BLaER1 (cell line): ENCODE measurements at regions not wholly inside any gene's neighbourhood (a gene's known extent, or its start where the extent isn't known, plus 50 kb on each side); places are given as distances from the start of the nearest gene placed in this dataset.

Experiments
- H3K27ac ChIP-seq: shearing (Covaris generic); formaldehyde crosslinking; 2 replicates; pipeline ENCODE4 v1.8.1; 2022
- H3K27me3 ChIP-seq: shearing (Covaris generic); formaldehyde crosslinking; 2 replicates; pipeline ENCODE4 v1.8.1; 2022
- H3K36me3 ChIP-seq: shearing (Covaris generic); formaldehyde crosslinking; 2 replicates; pipeline ENCODE4 v1.8.1; 2022
- H3K4me1 ChIP-seq: shearing (Covaris generic); formaldehyde crosslinking; 2 replicates; pipeline ENCODE4 v1.8.1; 2022
- H3K4me2 ChIP-seq: shearing (Covaris generic); formaldehyde crosslinking; 2 replicates; pipeline ENCODE4 v1.8.1; 2022
- H3K4me3 ChIP-seq: shearing (Covaris generic); formaldehyde crosslinking; 2 replicates; pipeline ENCODE4 v1.8.1; 2022
- H3K9ac ChIP-seq: shearing (Covaris generic); formaldehyde crosslinking; 2 replicates; pipeline ENCODE4 v1.8.1; 2022
- H3K9me3 ChIP-seq: shearing (Covaris generic); formaldehyde crosslinking; 2 replicates; pipeline ENCODE4 v1.8.1; 2022
- H4K20me1 ChIP-seq: shearing (Covaris generic); formaldehyde crosslinking; 2 replicates; pipeline ENCODE4 v1.8.1; 2022
- Cebpa-rat ChIP-seq: shearing (Covaris generic); IDR thresholded peaks from 2 replicates; pipeline ENCODE4 v1.8.1; 2022

DNA sequence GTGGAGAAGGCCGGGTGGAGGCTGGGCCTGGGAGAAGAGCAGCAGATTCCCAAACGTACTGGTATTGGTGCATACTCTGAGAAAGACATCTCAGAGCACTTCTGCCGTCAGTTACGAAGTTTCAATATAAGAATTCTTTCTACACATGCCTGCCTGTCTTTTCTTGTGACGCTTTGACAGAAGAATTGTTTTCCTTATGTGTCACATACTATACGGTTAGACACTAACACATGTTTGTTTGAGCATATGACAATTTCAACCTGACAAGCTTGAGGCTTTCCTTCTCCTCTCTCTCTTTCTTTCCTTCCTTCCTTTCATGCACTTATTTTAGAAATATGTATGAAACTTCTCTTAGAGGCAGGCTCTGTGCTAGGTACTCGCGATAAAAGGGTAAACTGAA is 360.0 kb downstream of the QKI start:
- Histone ChIP-seq H3K27me3 (no peaks in the 10 kb centered on the region), H3K4me1 (no peaks in the 10 kb centered on the region), H3K9me3 (no peaks in the 10 kb centered on the region), H4K20me1 (no peaks in the 10 kb centered on the region), H3K9ac (no peak overlapping the region), H3K36me3 (no peaks in the 10 kb centered on the region), H3K27ac (no peak overlapping the region), H3K4me2 (no peak overlapping the region), H3K4me3 (no peak overlapping the region)
- TF ChIP-seq Cebpa-rat, result no peak

DNA sequence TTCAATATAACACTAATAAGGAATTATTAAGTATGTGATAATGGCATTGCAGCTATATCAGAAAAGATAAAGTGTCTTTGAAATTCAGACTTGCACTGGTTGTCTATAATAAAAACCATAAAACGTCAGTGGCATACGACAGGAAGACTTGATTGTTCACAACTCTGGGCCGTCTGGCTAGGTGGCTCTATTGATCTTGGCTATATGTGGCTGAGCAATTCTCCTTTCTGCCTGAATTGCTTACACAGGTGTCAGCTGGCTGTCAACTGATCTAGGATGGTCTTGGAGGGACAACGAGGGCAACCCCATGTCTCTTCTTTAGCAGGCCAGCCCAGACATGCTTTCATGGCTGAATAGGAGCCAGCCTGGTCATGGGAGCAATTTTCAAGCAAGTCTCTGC is 359.1 kb downstream of the QKI start:
- H3K4me2 ChIP-seq, result no peak overlapping the region
- no peak for TF ChIP-seq Cebpa-rat
- H3K4me3 ChIP-seq, result no peak overlapping the region
- no peaks in the 10 kb centered on the region for H3K4me1 ChIP-seq
- no peak overlapping the region for H3K9ac ChIP-seq
- no peaks in the 10 kb centered on the region for H3K36me3 ChIP-seq
- no peak overlapping the region for H3K27ac ChIP-seq
- no peaks in the 10 kb centered on the region for H3K27me3 ChIP-seq
- no peaks in the 10 kb centered on the region for H3K9me3 ChIP-seq
- no peaks in the 10 kb centered on the region for H4K20me1 ChIP-seq

DNA sequence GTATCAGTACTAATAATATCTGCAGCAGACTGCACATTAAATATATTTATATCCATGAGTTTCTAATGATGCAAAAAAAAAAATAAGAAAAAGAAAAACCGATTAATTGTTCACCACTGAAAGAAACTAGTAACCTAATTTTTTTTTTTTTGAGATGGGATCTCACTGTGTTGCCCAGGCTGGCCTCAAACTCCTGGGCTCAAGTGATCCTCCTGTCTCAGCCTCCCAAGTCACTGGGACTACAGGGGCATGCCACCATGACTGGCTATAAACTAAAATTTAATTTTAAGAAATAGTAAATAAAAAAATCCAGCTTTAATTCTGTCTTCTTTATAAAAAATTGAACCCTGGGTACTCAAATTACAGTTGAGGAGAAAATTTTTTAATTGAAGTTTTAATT is 358.2 kb downstream of the QKI start:
- Histone ChIP-seq H3K9ac (no peak overlapping the region), H3K4me2 (no peak overlapping the region), H3K27ac (no peak overlapping the region), H3K27me3 (no peaks in the 10 kb centered on the region), H4K20me1 (no peaks in the 10 kb centered on the region), H3K9me3 (no peaks in the 10 kb centered on the region), H3K36me3 (no peaks in the 10 kb centered on the region), H3K4me3 (no peak overlapping the region), H3K4me1 (no peaks in the 10 kb centered on the region)
- no peak for TF ChIP-seq Cebpa-rat

DNA sequence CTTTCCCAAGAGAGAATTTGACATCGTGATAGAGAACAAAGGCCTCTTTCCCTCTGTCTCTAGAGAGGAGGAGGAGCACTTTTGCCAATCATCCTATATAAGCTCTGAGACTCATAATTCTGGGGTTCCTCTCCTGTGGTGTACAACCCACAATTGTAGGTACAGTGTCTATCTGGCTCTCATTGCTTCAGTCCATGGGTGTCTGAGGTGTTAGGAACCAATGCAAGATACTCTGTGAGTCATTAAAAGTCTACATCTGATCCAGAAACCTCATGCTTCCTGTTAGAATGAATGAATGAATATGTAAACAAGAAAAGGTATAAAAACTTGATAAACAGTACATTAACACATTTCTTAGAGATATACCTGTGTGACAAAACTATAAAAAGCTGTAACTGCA is 356.7 kb downstream of the QKI start:
- H3K4me3 ChIP-seq, result no peak overlapping the region
- no peak for TF ChIP-seq Cebpa-rat
- no peak overlapping the region for H3K9ac ChIP-seq
- no peak overlapping the region for H3K4me2 ChIP-seq
- no peaks in the 10 kb centered on the region for H3K4me1 ChIP-seq
- no peaks in the 10 kb centered on the region for H3K36me3 ChIP-seq
- H3K27me3 ChIP-seq, result no peaks in the 10 kb centered on the region
- no peak overlapping the region for H3K27ac ChIP-seq
- no peaks in the 10 kb centered on the region for H4K20me1 ChIP-seq
- H3K9me3 ChIP-seq, result no peaks in the 10 kb centered on the region

DNA sequence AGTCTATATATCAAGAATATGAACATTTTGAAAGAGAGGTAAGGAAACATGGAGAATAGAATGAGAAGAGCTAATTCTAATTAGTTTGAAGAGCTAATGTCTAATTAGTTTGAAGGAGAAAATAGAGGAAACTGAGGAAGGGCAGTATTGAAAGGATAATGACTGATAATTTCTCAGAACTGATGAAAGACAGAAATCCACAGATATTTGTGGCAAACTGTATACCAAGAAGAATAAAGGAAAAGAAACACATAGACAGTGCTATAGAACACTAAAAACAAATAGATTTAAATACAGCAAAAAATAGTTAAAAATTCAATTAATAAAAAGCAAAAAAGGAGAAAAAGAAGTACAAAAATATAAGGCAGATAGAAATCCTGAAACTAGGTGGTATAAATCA is 354.4 kb downstream of the QKI start:
- TF ChIP-seq Cebpa-rat, result no peak
- H3K4me3 ChIP-seq, result no peak overlapping the region
- H3K4me1 ChIP-seq, result peaks cover 12% of the 10 kb centered on the region
- no peak overlapping the region for H3K27ac ChIP-seq
- no peaks in the 10 kb centered on the region for H3K36me3 ChIP-seq
- no peak overlapping the region for H3K4me2 ChIP-seq
- H4K20me1 ChIP-seq, result no peaks in the 10 kb centered on the region
- H3K9ac ChIP-seq, result no peak overlapping the region
- no peaks in the 10 kb centered on the region for H3K27me3 ChIP-seq
- no peaks in the 10 kb centered on the region for H3K9me3 ChIP-seq

DNA sequence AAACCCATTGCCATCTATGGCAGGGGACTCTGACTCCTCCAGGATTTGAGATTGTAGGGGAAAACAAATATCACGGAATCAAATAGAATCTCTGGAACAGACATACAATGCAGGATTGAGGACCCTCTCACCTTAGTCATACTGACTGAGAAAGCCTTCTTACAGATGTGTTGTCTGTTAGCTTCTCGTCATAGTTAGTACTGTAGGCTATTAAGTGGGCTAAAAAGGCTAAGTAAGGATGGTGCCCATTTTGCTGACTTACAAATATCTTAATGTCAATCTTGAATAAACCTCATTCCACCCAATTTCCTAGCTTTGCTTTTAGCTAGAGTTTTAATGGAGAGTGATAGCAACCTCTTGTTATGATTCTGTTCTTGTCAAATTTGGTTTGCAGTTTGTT is 352.4 kb downstream of the QKI start:
- no peaks in the 10 kb centered on the region for H4K20me1 ChIP-seq
- no peaks in the 10 kb centered on the region for H3K9me3 ChIP-seq
- peaks cover 14% of the 10 kb centered on the region for H3K4me1 ChIP-seq
- no peaks in the 10 kb centered on the region for H3K27me3 ChIP-seq
- no peak for TF ChIP-seq Cebpa-rat
- no peak overlapping the region for H3K4me2 ChIP-seq
- no peak overlapping the region for H3K4me3 ChIP-seq
- no peaks in the 10 kb centered on the region for H3K36me3 ChIP-seq
- no peak overlapping the region for H3K9ac ChIP-seq
- H3K27ac ChIP-seq, result no peak overlapping the region

DNA sequence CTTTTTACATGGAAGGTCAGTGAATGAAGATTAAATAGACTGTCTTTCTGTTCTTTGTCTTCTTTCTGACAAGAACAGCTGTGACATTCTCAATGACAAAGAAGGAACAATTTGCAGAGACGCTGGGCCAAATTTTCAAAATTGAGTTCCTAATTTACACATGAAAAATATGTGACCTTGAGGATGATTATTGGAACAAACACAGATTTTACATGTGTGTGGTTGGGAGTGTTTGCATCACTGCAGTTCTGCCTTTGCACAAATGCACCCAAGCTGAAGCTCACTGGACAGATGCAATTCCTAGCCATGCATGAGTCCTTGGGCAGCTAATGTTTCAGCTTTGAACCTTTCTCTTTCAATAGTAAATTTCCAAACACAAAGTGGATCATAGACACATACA is 350.8 kb downstream of the QKI start:
- no peak for TF ChIP-seq Cebpa-rat
- Histone ChIP-seq H3K27me3 (no peaks in the 10 kb centered on the region), H3K9ac (no peak overlapping the region), H3K36me3 (no peaks in the 10 kb centered on the region), H3K4me2 (peak overlapping the region; percentile 45; the same call in 1 of the 2 replicates), H3K9me3 (no peaks in the 10 kb centered on the region), H3K27ac (no peak overlapping the region), H3K4me1 (peaks cover 14% of the 10 kb centered on the region), H3K4me3 (no peak overlapping the region), H4K20me1 (no peaks in the 10 kb centered on the region)

DNA sequence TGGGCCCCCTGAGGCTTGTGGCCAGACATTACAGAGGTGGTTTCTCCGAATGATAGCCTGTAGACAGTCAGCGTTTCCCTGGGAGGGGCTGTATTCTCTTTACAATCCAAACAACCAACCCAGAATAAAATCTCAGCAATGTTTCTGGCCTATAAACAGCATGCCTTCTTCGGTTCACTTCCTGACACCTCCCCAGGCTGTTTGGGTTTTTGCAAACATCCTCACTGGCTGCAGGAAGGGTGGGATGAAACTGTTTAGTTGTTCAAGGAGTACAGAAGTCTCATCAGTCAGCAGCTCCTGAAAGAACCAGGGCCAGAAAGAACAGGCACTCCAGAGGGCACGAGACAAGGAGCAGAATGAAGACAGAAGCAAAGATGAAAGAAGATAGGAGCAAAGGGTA is 350.0 kb downstream of the QKI start:
- Histone ChIP-seq H4K20me1 (no peaks in the 10 kb centered on the region), H3K4me1 (peaks cover 14% of the 10 kb centered on the region), H3K9ac (no peak overlapping the region), H3K4me3 (no peak overlapping the region), H3K27me3 (no peaks in the 10 kb centered on the region), H3K9me3 (no peaks in the 10 kb centered on the region), H3K4me2 (peak overlapping the region; percentile 45), H3K36me3 (no peaks in the 10 kb centered on the region), H3K27ac (no peak overlapping the region)
- no peak for TF ChIP-seq Cebpa-rat

DNA sequence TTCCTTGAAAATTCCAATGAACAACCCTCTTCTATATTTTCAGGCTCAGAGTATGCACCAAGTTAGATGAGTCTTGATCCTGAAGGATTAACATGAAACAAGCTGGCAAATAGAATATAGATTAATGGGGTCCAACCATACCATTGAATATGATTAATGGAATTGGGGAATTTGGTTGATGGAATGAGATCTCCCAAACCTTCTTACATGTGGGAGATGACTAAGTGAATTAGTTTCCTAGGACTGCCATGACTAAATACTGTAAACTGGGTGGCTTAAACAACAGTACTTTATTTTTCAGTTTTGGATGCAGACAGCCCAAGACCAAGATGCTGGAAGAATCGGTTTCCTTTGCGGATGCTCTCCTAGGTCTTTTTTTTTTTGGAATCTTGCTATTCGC is 347.0 kb downstream of the QKI start:
- H3K9me3 ChIP-seq, result 0 out of 2 replicates have a peak, but pooled peaks cover 6% of the 10 kb centered on the region
- H3K27ac ChIP-seq, result no peak overlapping the region
- no peaks in the 10 kb centered on the region for H3K36me3 ChIP-seq
- H3K4me2 ChIP-seq, result no peak overlapping the region
- no peak overlapping the region for H3K4me3 ChIP-seq
- peaks cover 27% of the 10 kb centered on the region for H3K4me1 ChIP-seq
- no peaks in the 10 kb centered on the region for H4K20me1 ChIP-seq
- no peak overlapping the region for H3K9ac ChIP-seq
- no peak for TF ChIP-seq Cebpa-rat
- H3K27me3 ChIP-seq, result no peaks in the 10 kb centered on the region

DNA sequence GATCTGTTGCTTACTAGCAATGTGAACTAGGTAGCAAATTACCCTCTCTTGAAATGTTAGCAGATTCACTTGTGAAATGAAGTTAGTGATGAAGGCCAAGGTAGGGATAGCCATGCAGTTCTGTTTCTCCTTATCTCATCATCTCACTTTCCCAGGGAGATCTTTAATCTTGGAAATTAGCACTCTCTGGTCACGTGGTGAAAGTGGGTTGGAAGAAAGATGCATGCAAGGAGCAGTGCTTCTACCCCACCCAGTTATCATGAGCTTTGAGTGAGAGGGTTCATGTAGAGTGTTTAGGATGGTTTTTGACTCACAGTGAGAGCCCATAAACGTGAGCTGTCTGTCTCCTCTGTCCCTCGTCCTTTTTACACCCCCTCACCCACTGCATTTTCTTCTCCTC is 346.3 kb downstream of the QKI start:
- no peak for TF ChIP-seq Cebpa-rat
- Histone ChIP-seq H3K27me3 (no peaks in the 10 kb centered on the region), H3K4me2 (no peak overlapping the region), H3K36me3 (no peaks in the 10 kb centered on the region), H3K4me1 (peaks cover 32% of the 10 kb centered on the region), H4K20me1 (no peaks in the 10 kb centered on the region), H3K4me3 (no peak overlapping the region), H3K9ac (no peak overlapping the region), H3K27ac (no peak overlapping the region), H3K9me3 (0 out of 2 replicates have a peak, but pooled peaks cover 6% of the 10 kb centered on the region)

DNA sequence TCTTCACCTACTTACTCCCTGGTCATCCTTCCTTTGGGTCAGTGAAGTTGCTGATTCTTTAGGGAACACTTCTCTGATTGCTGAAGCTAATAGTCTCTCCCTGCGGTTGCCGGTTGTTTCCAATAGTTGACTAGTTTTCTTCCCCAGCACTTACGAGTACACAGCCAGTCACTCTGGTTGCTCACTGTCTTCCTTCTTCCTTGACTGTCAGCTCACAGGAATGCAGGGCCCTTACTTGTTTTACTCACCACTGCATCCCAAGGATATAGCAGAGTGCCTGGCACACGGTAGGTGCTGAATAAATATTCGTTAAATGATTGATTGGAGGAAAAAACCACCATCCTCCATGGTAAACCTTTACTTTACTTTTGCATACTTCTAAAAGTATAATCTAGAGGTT is 345.0 kb downstream of the QKI start:
- Histone ChIP-seq H3K27me3 (no peaks in the 10 kb centered on the region), H4K20me1 (no peaks in the 10 kb centered on the region), H3K4me2 (no peak overlapping the region), H3K9me3 (0 out of 2 replicates have a peak, but pooled peaks cover 6% of the 10 kb centered on the region), H3K9ac (no peak overlapping the region), H3K4me1 (peaks cover 36% of the 10 kb centered on the region), H3K36me3 (no peaks in the 10 kb centered on the region), H3K4me3 (no peak overlapping the region), H3K27ac (no peak overlapping the region)
- no peak for TF ChIP-seq Cebpa-rat
